HepG2 (cell line): ENCODE measurements at regions not wholly inside any gene's neighbourhood (a gene's known extent, or its start where the extent isn't known, plus 50 kb on each side); places are given as distances from the start of the nearest gene placed in this dataset.

Experiments
- ATAC-seq: fragments of 200-7000 bp; cut with Tn5 transposase; 3 replicates; pipeline ENCODE4 v1.9.1; 2020; ENCODE audit warnings: mild to moderate bottlenecking, moderate library complexity
- BruUV-seq: library from RNA; stranded (reverse); fragments of 400-500 nt; replicated peaks from 2 replicates; lab custom pipeline; 2021; lab: Mats Ljungman, UMichigan
- CTCF ChIA-PET: fragments of 300-600 bp; formaldehyde crosslinking; extraction: SDS; loops from one replicate; lab custom pipeline; 2021; ENCODE audit warnings: low total read pairs, inconsistent platforms, low intra/inter-chr PET ratio; lab: Yijun Ruan, JAX
- POLR2A ChIA-PET: fragments of 350-600 bp; sonication (Branson Sonifier 250); formaldehyde crosslinking; loops from one replicate; lab custom pipeline; 2020; ENCODE audit warnings: antibody characterized with exemption, inconsistent platforms; lab: Yijun Ruan, JAX
- DNase-seq: peaks from one replicate; pipeline ENCODE4 v3.0.0-alpha.2; 2015; ENCODE audit warnings: low spot score
- FAIRE-seq: peaks from 3 replicates; lab custom pipeline; 2011; peaks lifted over from hg19 to GRCh38; lab: Jason Lieb, UNC
- H2AFZ ChIP-seq: one replicate; pipeline ENCODE4 v1.6.1; 2011; ENCODE audit warnings: low read length, inconsistent platforms
- H3K27ac ChIP-seq: fragments of 300-600 bp; 3 replicates; pipeline ENCODE4 v1.8.0; 2011; ENCODE audit warnings: mixed run types, mild to moderate bottlenecking, mixed read lengths, low read length, inconsistent platforms; ENCODE audit not compliant: insufficient read depth; ENCODE audit errors: extremely low read length
- H3K27me3 ChIP-seq, 2 experiments: fragments of 200-600 bp in 1 of 2; 2 replicates in 1 of 2; 3 replicates in 1 of 2; pipeline versions ENCODE4 v1.6.0 to v1.8.0; 2011; ENCODE audit warnings: low read length in 2 of 2, mild to moderate bottlenecking in 2 of 2, moderate library complexity in 2 of 2, inconsistent platforms in 1 of 2; ENCODE audit not compliant: insufficient read depth in 2 of 2, control insufficient read depth in 1 of 2
- H3K36me3 ChIP-seq, 2 experiments: fragments of 200-600 bp in 1 of 2; replicated peaks in 1 of 2; 2 replicates in 1 of 2; 3 replicates in 1 of 2; pipeline versions ENCODE4 v1.5.1 to v1.8.0; 2011; ENCODE audit warnings: low read length in 2 of 2, inconsistent platforms in 1 of 2; ENCODE audit not compliant: insufficient read depth in 2 of 2, control insufficient read depth in 1 of 2
- H3K4me1 ChIP-seq: 2 replicates; pipeline ENCODE4 v1.5.1; 2012; ENCODE audit warnings: low read length, inconsistent platforms; ENCODE audit not compliant: insufficient read depth
- H3K4me2 ChIP-seq: 2 replicates; pipeline ENCODE4 v1.6.0; 2011; ENCODE audit warnings: low read depth, low read length, inconsistent platforms
- H3K4me3 ChIP-seq, 3 experiments: fragments of 200-600 bp in 1 of 3; sonication (generic), shearing (Covaris generic) in 1 of 3; replicated peaks in 1 of 3; 2 replicates each; pipeline ENCODE4 v1.5.1; 2011 to 2016; ENCODE audit warnings: low read length in 3 of 3, inconsistent platforms in 2 of 3, low read depth in 2 of 3, mild to moderate bottlenecking in 2 of 3, control low read depth in 1 of 3, mixed read lengths in 1 of 3; ENCODE audit not compliant: insufficient read depth in 1 of 3
- H3K79me2 ChIP-seq: one replicate; pipeline ENCODE4 v1.6.1; 2011; ENCODE audit warnings: low read length, inconsistent platforms; ENCODE audit not compliant: insufficient read depth
- H3K9ac ChIP-seq: 2 replicates; pipeline ENCODE4 v1.6.0; 2011; ENCODE audit warnings: mild to moderate bottlenecking, low read depth, low read length, inconsistent platforms; ENCODE audit not compliant: insufficient read depth
- H3K9me3 ChIP-seq: 2 replicates; pipeline ENCODE4 v1.5.1; 2012; ENCODE audit warnings: mild to moderate bottlenecking, low read length
- H4K20me1 ChIP-seq: 2 replicates; pipeline ENCODE4 v1.6.0; 2011; ENCODE audit warnings: inconsistent platforms, mild to moderate bottlenecking, low read length, moderate library complexity; ENCODE audit not compliant: insufficient read depth
- EED ChIP-seq: sonication (generic); formaldehyde crosslinking; IDR thresholded peaks from 2 replicates; pipeline ENCODE4 v1.5.0; 2020; ENCODE audit warnings: mild to moderate bottlenecking, missing genetic modification reagents
- HNRNPL ChIP-seq: fragments of 200-400 bp; formaldehyde crosslinking; IDR thresholded peaks from 2 replicates; pipeline ENCODE4 v1.6.1; 2017; ENCODE audit warnings: mild to moderate bottlenecking, low read depth, low read length
- SRSF9 ChIP-seq: fragments of 200-400 bp; formaldehyde crosslinking; IDR thresholded peaks from 2 replicates; pipeline ENCODE4 v1.6.1; 2018; ENCODE audit warnings: borderline replicate concordance, mild to moderate bottlenecking, low read depth, low read length; ENCODE audit not compliant: insufficient read depth, poor library complexity, severe bottlenecking
- SRY ChIP-seq: sonication (generic); formaldehyde crosslinking; IDR thresholded peaks from 2 replicates; pipeline ENCODE4 v1.8.0; 2022; ENCODE audit warnings: mild to moderate bottlenecking, missing genetic modification reagents
- TBL1XR1 ChIP-seq: fragments of 150-350 bp; IDR thresholded peaks from 2 replicates; pipeline ENCODE4 v1.6.1; 2014; ENCODE audit warnings: borderline replicate concordance, low read length; ENCODE audit not compliant: partially characterized antibody
- THAP11 ChIP-seq: IDR thresholded peaks from 2 replicates; pipeline ENCODE4 v1.6.1; 2016; ENCODE audit warnings: missing biosample characterization, missing genetic modification reagents
- ZBTB20 ChIP-seq: sonication (generic); formaldehyde crosslinking; IDR thresholded peaks from 2 replicates; pipeline ENCODE4 v1.8.1; 2023; ENCODE audit warnings: missing genetic modification reagents, low read depth, mild to moderate bottlenecking, borderline replicate concordance
- ZNF24 ChIP-seq: fragments of 450-650 bp; IDR thresholded peaks from 2 replicates; pipeline ENCODE4 v1.6.1; 2017; ENCODE audit warnings: antibody characterized with exemption, mild to moderate bottlenecking
- ZNF557 ChIP-seq: sonication (generic); formaldehyde crosslinking; IDR thresholded peaks from 2 replicates; pipeline ENCODE4 v1.4.0; 2020; ENCODE audit warnings: missing genetic modification reagents
- WGBS: methylation state at CpG from one replicate; pipeline ENCODE4 v1.1.6; 2017; ENCODE audit warnings: low lambda C conversion rate; 5-methylcytosine and 5-hydroxymethylcytosine counted together
- in situ Hi-C: cut with HindIII; loops from 2 replicates; pipeline ENCODE4 v1.10.0; 2017; ENCODE audit warnings: low pct_unique_long_range_greater_than_20kb; ENCODE audit not compliant: extremely low pct_ligation_motif_present
- intact Hi-C: fragments of 100-400 bp; cut with micrococcal nuclease; formaldehyde crosslinking; loops from one replicate; pipeline ENCODE4 v1.10.0; 2022; ENCODE audit not compliant: unreplicated experiment
- TF ChIP-seq, protein P1 (sequence below): IDR thresholded peaks from 2 replicates; pipeline ENCODE4 v1.6.1; 2016; ENCODE audit warnings: missing compliant biosample characterization, missing genetic modification reagents, borderline replicate concordance
- TF ChIP-seq, protein P2 (sequence below): sonication (generic); formaldehyde crosslinking; IDR thresholded peaks from 2 replicates; pipeline ENCODE4 v1.4.0; 2020; ENCODE audit warnings: missing genetic modification reagents

DNA sequence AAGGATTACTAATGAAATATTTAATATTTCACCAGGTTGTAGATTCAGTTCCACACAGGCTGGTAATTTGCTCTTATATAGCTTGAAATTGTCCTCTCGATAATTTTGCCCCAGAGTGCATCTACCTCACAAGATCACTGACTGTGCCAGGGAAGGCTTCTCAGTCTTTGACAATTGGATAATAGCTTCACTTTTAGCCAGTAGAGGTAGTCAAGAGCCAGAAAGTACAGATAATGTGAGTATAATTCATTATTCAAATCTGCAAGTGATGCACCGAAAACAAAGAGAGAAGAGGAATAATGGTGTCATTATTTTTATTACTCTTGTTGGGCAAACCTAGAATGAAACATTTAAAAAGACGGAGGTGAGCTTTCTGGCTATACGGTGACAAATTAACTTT is 292.8 kb downstream of the EN1 start:
- in situ Hi-C loops = no loop called here
- ATAC-seq = no peak

More for the DNA sequence above, 292.8 kb downstream of the EN1 start:
- ChIA-PET POLR2A (no interaction called here), CTCF (no interaction called here)
- Histone ChIP-seq H3K79me2 (no peaks in the 10 kb centered on the region), H3K4me3 (no peak overlapping the region), H3K36me3 (no peaks in the 10 kb centered on the region), H3K9ac (no peak overlapping the region), H3K4me1 (no peaks in the 10 kb centered on the region), H3K4me2 (no peak overlapping the region), H4K20me1 (no peaks in the 10 kb centered on the region), H2AFZ (no peak overlapping the region), H3K9me3 (no peaks in the 10 kb centered on the region), H3K27me3 (no peaks in the 10 kb centered on the region), H3K27ac (no peak overlapping the region)
- TF ChIP-seq ZNF557 (CRISPR knock-in tag) (no peak), SRY (no peak), THAP11 (CRISPR knock-in tag) (no peak), SRSF9 (no peak), HNRNPL (no peak), EED (CRISPR knock-in tag) (no peak), ZNF24 (no peak), ZBTB20 (CRISPR knock-in tag) (no peak), TBL1XR1 (no peak)
- TF ChIP-seq, protein P1, sequence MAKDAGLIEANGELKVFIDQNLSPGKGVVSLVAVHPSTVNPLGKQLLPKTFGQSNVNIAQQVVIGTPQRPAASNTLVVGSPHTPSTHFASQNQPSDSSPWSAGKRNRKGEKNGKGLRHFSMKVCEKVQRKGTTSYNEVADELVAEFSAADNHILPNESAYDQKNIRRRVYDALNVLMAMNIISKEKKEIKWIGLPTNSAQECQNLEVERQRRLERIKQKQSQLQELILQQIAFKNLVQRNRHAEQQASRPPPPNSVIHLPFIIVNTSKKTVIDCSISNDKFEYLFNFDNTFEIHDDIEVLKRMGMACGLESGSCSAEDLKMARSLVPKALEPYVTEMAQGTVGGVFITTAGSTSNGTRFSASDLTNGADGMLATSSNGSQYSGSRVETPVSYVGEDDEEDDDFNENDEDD (CRISPR knock-in tag) = no peak
- TF ChIP-seq, protein P2, sequence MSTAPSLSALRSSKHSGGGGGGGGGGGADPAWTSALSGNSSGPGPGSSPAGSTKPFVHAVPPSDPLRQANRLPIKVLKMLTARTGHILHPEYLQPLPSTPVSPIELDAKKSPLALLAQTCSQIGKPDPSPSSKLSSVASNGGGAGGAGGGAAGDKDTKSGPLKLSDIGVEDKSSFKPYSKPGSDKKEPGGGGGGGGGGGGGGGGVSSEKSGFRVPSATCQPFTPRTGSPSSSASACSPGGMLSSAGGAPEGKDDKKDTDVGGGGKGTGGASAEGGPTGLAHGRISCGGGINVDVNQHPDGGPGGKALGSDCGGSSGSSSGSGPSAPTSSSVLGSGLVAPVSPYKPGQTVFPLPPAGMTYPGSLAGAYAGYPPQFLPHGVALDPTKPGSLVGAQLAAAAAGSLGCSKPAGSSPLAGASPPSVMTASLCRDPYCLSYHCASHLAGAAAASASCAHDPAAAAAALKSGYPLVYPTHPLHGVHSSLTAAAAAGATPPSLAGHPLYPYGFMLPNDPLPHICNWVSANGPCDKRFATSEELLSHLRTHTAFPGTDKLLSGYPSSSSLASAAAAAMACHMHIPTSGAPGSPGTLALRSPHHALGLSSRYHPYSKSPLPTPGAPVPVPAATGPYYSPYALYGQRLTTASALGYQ (CRISPR knock-in tag) = no peak
- BruUV-seq = no TSS peak
- 36% methylated on average over 4 of the region's 4 CpGs for WGBS
- intact Hi-C loops = no loop called here
- DNase-seq (no peak), FAIRE-seq (no peak)
